ENCODE measurements at regions not wholly inside any gene's neighbourhood (a gene's known extent, or its start where the extent isn't known, plus 50 kb on each side); places are given as distances from the start of the nearest gene placed in this dataset.

- Histone ChIP-seq H3K4me3 (no peak overlapping the region), H3K9me3 (replicated peaks) (peaks cover 30% of the 10 kb centered on the region), H3K36me3 (no peaks in the 10 kb centered on the region), H3K4me1 (no peaks in the 10 kb centered on the region), H3K27me3 (ENCODE audit: low read depth) (no peaks in the 10 kb centered on the region), H3K27ac (replicated peaks) (no peak overlapping the region)
- TF ChIP-seq CTCF (IDR thresholded peaks at IDR 0.05; ENCODE audit: borderline replicate concordance): no peak
- no peak for DNase-seq
- intact Hi-C loops (cut with micrococcal nuclease): no loop called here
Observed at GRCh38 chr6:6376845-6377244, 56.4 kb upstream of the F13A1 start.

- Histone ChIP-seq H3K4me1 (no peaks in the 10 kb centered on the region), H3K9me3 (replicated peaks) (peaks cover 23% of the 10 kb centered on the region), H3K27me3 (ENCODE audit: low read depth) (no peaks in the 10 kb centered on the region), H3K4me3 (no peak overlapping the region), H3K36me3 (no peaks in the 10 kb centered on the region), H3K27ac (replicated peaks) (no peak overlapping the region)
- TF ChIP-seq CTCF (IDR thresholded peaks at IDR 0.05; ENCODE audit: borderline replicate concordance): no peak
- intact Hi-C loops (cut with micrococcal nuclease): no loop called here
- no peak for DNase-seq
Observed at GRCh38 chr6:6377621-6378020, 57.2 kb upstream of the F13A1 start.

- Histone ChIP-seq H3K4me3 (no peak overlapping the region), H3K9me3 (replicated peaks) (peaks cover 4% of the 10 kb centered on the region), H3K36me3 (no peaks in the 10 kb centered on the region), H3K4me1 (no peaks in the 10 kb centered on the region), H3K27me3 (ENCODE audit: low read depth) (no peaks in the 10 kb centered on the region), H3K27ac (replicated peaks) (no peak overlapping the region)
- no peak for TF ChIP-seq CTCF (IDR thresholded peaks at IDR 0.05; ENCODE audit: borderline replicate concordance)
- intact Hi-C loops (cut with micrococcal nuclease): no loop called here
- no peak for DNase-seq
Observed at GRCh38 chr6:6379573-6379972, 59.1 kb upstream of the F13A1 start.

GRCh38 chr6:6384520-6384919 lies 64.1 kb upstream of the F13A1 start:
- Histone ChIP-seq H3K27ac (replicated peaks) (no peak overlapping the region), H3K36me3 (no peaks in the 10 kb centered on the region), H3K9me3 (replicated peaks) (no peaks in the 10 kb centered on the region), H3K4me1 (no peaks in the 10 kb centered on the region), H3K4me3 (no peak overlapping the region), H3K27me3 (ENCODE audit: low read depth) (no peaks in the 10 kb centered on the region)
- intact Hi-C loops (cut with micrococcal nuclease): no loop called here
- no peak for DNase-seq
- TF ChIP-seq CTCF (IDR thresholded peaks at IDR 0.05; ENCODE audit: borderline replicate concordance): no peak

- H3K9me3 ChIP-seq (replicated peaks): no peaks in the 10 kb centered on the region
- H3K27ac ChIP-seq (replicated peaks): no peak overlapping the region
- H3K4me1 ChIP-seq: no peaks in the 10 kb centered on the region
- no peak overlapping the region for H3K4me3 ChIP-seq
- H3K36me3 ChIP-seq: no peaks in the 10 kb centered on the region
- TF ChIP-seq CTCF (IDR thresholded peaks at IDR 0.05; ENCODE audit: borderline replicate concordance): no peak
- H3K27me3 ChIP-seq (ENCODE audit: low read depth): no peaks in the 10 kb centered on the region
- no peak for DNase-seq
- intact Hi-C loops (cut with micrococcal nuclease): no loop called here
Observed at GRCh38 chr6:6386010-6386409, 65.5 kb upstream of the F13A1 start.

All from left ventricle myocardium inferior (tissue), 1 donor.